HG03139 (cell line): ENCODE measurements at regions not wholly inside any gene's neighbourhood (a gene's known extent, or its start where the extent isn't known, plus 50 kb on each side); places are given as distances from the start of the nearest gene placed in this dataset.
"Not testable (repeated sequence)": the region's sequence is repeated elsewhere in the genome, so short reads cannot be mapped to it uniquely, and the experiment has no call there.

Source experiments
- ATAC-seq: cut with Tn5 transposase; IDR thresholded peaks from one replicate; pipeline ENCODE4 v1.9.1; 2021; ENCODE audit not compliant: unreplicated experiment

- ATAC-seq, result no peak
Observed at GRCh38 chr2:192669505-192670091, 474.9 kb upstream of the TMEFF2 start.

GRCh38 chr2:192660555-192660954 lies 465.8 kb upstream of the TMEFF2 start:
- ATAC-seq, result not testable (repeated sequence)

GRCh38 chr2:192657362-192657761 lies 462.6 kb upstream of the TMEFF2 start:
- ATAC-seq, result no peak

- no peak for ATAC-seq
Observed at GRCh38 chr2:192655916-192656315, 461.2 kb upstream of the TMEFF2 start.

GRCh38 chr2:192645811-192646598 lies 451.3 kb upstream of the TMEFF2 start:
- no peak for ATAC-seq

GRCh38 chr2:192634557-192634956 lies 439.8 kb upstream of the TMEFF2 start:
- ATAC-seq, result no peak

GRCh38 chr2:192628017-192628416 lies 433.3 kb upstream of the TMEFF2 start:
- no peak for ATAC-seq

GRCh38 chr2:192615105-192615504 lies 420.4 kb upstream of the TMEFF2 start:
- ATAC-seq, result no peak

- ATAC-seq, result no peak
Observed at GRCh38 chr2:192604295-192604694, 409.6 kb upstream of the TMEFF2 start.

- not testable (repeated sequence) for ATAC-seq
Observed at GRCh38 chr2:192598649-192599048, 403.9 kb upstream of the TMEFF2 start.

- ATAC-seq, result no peak
Observed at GRCh38 chr2:192593561-192593960, 398.8 kb upstream of the TMEFF2 start.

- no peak for ATAC-seq
Observed at GRCh38 chr2:192591617-192592016, 396.9 kb upstream of the TMEFF2 start.

GRCh38 chr2:192585418-192585817 lies 390.7 kb upstream of the TMEFF2 start:
- ATAC-seq, result no peak

GRCh38 chr2:192584976-192585375 lies 390.2 kb upstream of the TMEFF2 start:
- ATAC-seq, result no peak

- ATAC-seq, result no peak
Observed at GRCh38 chr2:192579965-192580700, 385.4 kb upstream of the TMEFF2 start.

- ATAC-seq, result no peak
Observed at GRCh38 chr2:192578780-192579179, 384.0 kb upstream of the TMEFF2 start.

- no peak for ATAC-seq
Observed at GRCh38 chr2:192577706-192578105, 383.0 kb upstream of the TMEFF2 start.

- ATAC-seq, result no peak
Observed at GRCh38 chr2:192574552-192574951, 379.8 kb upstream of the TMEFF2 start.

GRCh38 chr2:192571636-192572035 lies 376.9 kb upstream of the TMEFF2 start:
- ATAC-seq, result no peak

GRCh38 chr2:192570788-192571187 lies 376.1 kb upstream of the TMEFF2 start:
- ATAC-seq, result no peak

- ATAC-seq, result no peak
Observed at GRCh38 chr2:192566863-192567262, 372.1 kb upstream of the TMEFF2 start.

- ATAC-seq, result no peak
Observed at GRCh38 chr2:192560326-192560725, 365.6 kb upstream of the TMEFF2 start.
